GM18502 (cell line): ENCODE measurements at regions not wholly inside any gene's neighbourhood (a gene's known extent, or its start where the extent isn't known, plus 50 kb on each side); places are given as distances from the start of the nearest gene placed in this dataset.

Source experiments
- ATAC-seq: cut with Tn5 transposase; IDR thresholded peaks from one replicate; pipeline ENCODE4 v1.9.1; 2021; ENCODE audit warnings: mild to moderate bottlenecking; ENCODE audit not compliant: unreplicated experiment, poor library complexity

GRCh38 chr1:4085546-4085945 is 185.5 kb upstream of the C1orf174 start:
- ATAC-seq: no peak

- no peak for ATAC-seq
Measured at GRCh38 chr1:4086085-4086850, 186.2 kb upstream of the C1orf174 start.

GRCh38 chr1:4086921-4087320 is 186.8 kb upstream of the C1orf174 start:
- ATAC-seq: no peak

- no peak for ATAC-seq
Measured at GRCh38 chr1:4087530-4088420, 187.7 kb upstream of the C1orf174 start.

GRCh38 chr1:4088676-4089075 is 188.6 kb upstream of the C1orf174 start:
- no peak for ATAC-seq

- ATAC-seq: no peak
Measured at GRCh38 chr1:4089421-4090175, 189.5 kb upstream of the C1orf174 start.

- no peak for ATAC-seq
Measured at GRCh38 chr1:4090556-4090955, 190.5 kb upstream of the C1orf174 start.

GRCh38 chr1:4090976-4091660 is 191.0 kb upstream of the C1orf174 start:
- ATAC-seq: no peak

GRCh38 chr1:4091996-4092395 is 191.9 kb upstream of the C1orf174 start:
- no peak for ATAC-seq

- ATAC-seq: no peak
Measured at GRCh38 chr1:4093856-4094565, 193.9 kb upstream of the C1orf174 start.

GRCh38 chr1:4095433-4095971 is 195.4 kb upstream of the C1orf174 start:
- no peak for ATAC-seq

- no peak for ATAC-seq
Measured at GRCh38 chr1:4101459-4102161, 201.5 kb upstream of the C1orf174 start.

GRCh38 chr1:4105300-4105880 is 205.3 kb upstream of the C1orf174 start:
- ATAC-seq: no peak

- ATAC-seq: no peak
Measured at GRCh38 chr1:4106731-4107130, 206.7 kb upstream of the C1orf174 start.

- no peak for ATAC-seq
Measured at GRCh38 chr1:4107291-4107690, 207.2 kb upstream of the C1orf174 start.

- no peak for ATAC-seq
Measured at GRCh38 chr1:4108331-4108730, 208.3 kb upstream of the C1orf174 start.

- no peak for ATAC-seq
Measured at GRCh38 chr1:4108758-4109627, 208.9 kb upstream of the C1orf174 start.

- no peak for ATAC-seq
Measured at GRCh38 chr1:4109628-4109940, 209.5 kb upstream of the C1orf174 start.
